Bone marrow (tissue), 2 donors: ENCODE measurements at regions not wholly inside any gene's neighbourhood (a gene's known extent, or its start where the extent isn't known, plus 50 kb on each side); places are given as distances from the start of the nearest gene placed in this dataset.

ENCODE experiments used
- DNase-seq, 2 donors: peaks; one replicate each; lab custom pipeline; 2025; lab: John Stamatoyannopoulos, UW

DNA sequence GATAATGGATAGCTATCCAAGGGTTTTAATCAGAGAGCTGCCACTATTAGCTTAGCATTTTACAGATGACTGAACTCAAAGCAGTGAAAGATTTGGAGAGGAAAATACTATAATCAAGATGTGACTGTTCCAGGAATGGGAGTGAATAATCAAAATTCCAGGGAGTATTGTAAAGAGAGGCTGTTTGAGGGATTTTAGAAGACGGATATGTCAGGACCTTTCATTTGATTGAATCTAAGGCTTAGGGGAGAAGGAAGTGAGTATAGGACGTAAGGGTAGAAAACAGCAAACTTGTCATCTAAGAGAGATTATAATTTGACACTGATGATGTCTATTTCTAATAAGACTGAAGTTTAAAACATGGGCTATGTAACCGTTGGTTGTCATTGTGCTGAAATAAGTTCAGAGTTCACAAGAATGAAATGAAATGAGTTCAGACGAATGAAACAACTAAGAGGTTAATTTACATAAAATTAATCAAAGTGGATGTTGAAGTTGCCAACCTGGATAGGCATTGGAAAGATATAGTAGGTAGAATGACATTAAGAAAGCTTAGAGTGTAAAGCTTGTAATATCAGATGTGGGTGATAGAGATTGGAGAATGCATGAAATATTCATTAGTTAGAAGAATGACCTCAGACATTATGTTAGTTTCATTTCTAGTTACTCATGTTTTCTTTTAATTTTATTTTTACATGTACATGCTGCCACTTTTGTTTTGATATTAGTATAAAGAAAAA, 842.8 kb downstream of the SI start:
- DNase-seq: no peak

DNA sequence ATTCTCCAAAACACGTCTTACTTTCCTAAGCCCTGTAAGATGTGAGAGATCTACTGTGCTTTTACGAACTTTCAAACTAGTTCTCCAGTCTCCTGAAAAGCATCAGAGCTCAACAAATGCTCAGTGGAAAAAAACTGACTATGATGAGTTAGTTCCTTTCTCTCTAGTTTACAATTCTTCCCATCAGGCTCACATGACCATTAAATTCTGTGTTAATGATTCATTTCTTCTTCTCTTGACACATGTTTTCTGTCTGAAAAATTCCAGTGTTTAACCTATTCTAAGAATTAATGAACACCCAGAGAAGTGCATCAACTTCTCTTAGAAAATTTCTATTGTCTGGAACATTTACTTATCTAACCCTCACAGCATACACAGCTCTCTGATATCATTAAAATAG, 844.3 kb downstream of the SI start:
- no peak for DNase-seq

DNA sequence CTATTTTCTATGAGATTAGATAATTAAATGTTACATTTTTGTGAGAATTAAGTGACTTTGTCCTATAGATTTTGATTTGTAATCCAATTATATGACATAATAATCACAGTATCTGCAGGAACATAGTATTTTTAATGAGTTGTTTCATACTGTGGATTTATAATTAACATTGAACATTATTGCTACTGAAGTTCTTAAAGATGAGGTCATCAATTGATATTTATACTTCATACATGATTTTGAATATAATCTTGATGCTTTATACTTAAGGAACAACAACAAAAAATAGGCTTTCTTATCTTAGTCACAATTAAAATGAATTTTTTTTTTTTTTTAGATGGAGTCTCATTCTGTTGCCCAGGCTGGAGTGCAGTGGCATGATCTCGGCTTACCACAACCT, 846.6 kb downstream of the SI start:
- no peak for DNase-seq

DNA sequence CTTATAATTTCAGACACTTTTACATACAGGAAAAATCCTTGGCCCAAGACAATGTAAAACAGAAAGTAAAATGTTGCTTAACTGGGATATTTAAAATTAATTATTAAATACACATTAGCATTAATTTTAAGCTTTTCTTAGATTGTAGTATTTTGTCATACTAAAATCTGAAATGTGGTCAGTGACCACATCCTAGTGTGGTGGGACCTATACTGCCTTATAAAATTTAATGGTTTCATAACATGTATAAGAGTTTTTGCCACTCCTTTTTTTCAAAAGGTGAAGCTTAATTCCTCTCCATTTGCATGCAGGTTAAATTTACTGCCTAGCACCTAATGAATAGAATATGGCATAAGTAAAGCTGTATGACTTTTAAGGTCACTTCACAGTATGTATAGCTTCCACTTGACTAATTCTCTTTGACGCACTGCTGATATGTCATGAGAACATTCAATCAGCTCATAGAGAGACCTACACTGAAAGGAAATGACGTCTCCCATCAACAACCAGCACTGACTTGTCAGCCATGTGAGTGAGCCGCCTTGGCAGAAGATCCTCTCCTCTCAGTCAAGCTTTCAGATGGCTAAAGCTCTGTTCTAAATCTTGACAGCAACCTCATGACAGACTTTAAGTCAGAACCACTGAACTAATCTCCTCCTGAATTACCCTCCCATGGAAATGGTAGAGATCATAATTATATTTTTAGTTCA, 847.8 kb downstream of the SI start:
- no peak for DNase-seq

DNA sequence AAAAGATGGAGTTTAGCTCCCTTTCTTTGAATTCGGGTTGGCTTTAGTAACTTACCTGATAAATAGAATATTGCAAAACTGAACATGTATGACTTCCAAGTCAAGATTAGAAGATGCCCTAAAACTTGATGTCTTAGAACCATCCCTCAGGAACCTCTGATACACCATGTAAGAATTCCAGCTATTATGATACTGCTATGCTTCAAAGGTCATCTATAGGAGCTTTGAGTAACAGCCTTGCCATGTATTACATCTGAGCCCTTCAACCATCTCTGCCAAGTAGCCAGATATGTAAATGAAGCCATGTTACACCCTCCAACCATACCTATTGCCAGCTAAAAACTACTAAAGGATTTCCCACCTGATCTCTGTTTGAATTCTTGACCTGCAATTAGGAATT, 854.2 kb downstream of the SI start:
- no peak for DNase-seq

DNA sequence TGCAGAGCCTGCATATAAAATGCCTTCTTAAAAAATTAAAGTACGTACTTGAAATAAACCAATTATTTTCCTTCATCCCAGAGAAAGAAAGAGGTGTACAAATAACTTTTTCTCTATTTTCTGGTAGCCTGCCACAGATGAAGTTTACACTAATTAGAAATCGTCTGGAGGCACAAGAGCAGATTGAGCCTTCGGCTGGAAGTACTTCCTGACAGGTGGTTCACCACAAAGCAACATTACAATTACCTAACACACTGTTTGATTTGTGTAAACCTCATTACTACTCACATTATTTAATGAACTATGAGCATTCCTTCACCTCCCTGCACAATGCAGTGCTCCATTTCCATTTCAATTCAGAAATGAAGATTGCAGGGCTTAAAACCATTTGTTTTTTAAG, 856.1 kb downstream of the SI start:
- DNase-seq: no peak

DNA sequence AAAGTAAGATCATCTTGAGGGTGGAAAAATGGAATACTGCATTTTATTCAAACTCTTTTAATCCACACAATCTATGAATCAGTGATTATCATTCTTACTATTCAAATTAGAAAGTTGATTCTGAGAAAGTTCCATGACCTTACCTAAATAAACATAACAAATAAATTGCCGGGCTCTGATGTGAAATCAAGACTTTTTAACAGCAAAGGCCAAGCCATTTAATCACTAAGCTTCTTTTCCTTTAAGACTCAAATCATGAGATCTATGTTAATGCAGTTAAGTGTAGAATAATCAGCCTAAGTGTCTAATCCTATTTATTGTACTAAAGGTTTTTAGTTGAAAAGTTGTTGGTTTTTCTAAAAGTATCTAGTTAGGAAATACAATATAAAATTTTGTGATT, 857.0 kb downstream of the SI start:
- DNase-seq: no peak

DNA sequence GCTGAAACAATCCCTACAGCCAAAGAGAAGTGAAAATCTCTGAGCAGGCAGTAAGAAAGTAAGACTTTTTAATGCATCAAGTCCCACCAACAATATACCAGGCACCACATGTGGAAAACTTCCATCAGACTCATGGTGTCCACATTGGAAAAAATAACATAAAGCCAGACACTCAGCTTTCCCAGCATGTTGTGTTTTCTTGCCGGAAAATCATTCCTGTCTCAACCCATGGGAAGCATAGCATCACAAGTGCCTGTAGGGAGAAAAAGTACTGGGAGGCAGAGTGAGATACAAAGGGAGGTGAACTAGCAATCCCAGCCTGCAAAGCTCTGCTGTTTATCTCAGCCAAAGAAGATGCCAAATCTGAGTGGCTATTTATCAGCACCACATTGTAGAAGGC, 868.9 kb downstream of the SI start:
- no peak for DNase-seq

DNA sequence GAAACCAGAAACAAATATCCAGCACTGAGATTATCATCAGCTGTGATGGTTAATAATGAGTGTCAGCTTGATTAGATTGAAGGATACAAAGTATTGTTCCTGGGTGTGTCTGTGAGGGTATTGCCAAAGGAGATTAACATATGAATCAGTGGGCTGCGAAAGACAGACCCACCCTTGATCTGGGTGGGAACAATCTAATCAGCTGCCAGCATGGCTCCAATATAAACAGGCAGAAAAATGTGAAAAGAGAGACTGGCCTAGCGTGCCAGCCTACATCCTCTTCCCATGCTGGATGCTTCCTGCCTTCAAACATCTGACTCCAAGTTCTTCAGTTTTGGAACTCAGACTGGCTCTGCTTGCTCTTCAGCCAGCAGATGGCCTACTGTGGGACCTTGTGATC, 869.5 kb downstream of the SI start:
- no peak for DNase-seq

DNA sequence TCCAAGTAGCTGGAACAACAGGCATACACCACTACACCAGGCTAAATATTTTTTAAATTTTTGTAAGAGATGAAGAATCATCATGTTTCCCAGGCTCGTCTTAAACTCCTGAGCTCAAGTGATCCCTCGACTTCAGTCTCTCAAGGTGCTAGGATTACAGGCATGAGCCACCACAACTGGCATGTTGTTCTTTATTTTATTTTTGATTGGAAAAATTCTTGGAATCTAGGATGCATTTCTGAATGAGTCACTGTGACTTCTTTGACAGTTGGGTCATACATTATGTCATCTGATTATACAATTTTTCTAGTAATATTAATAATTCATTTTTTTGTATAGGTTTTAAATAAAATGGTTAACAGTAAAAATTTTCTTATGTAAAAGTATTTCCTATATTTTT, 870.2 kb downstream of the SI start:
- no peak for DNase-seq

DNA sequence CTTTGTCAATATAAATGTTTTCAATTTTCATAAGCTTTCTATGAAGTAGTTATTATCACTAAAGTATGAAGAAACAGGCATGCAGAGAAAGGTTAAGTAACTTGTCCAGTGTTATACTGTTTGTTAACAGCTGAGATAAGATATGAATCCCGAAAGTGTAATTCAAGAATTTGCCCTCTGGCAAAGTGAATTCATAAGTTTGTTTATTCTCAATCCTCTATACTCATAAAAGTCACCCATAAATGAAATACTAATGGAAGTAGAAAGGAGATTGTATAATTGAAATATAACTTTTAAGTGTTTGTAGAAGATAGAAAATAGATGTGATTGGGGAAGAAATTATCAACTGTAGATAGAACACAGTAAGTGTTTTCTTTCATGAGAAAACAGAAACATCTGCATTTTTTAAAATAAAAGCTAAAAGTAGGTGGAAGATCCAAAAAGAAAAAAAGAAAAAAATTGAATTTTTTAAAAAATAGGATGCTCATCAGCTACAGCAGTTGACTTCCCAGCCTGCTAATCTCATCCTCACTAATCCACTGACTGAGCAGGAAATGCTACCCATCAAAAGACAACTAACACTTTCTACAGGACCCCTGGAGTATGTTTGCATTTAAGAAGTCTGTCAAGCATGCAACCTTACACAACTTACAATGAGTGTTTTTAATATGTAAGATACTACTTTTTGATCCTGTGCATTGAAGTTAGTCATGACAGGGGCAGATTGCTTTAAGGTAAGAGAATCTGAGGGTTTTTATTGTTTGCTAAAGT, 878.1 kb downstream of the SI start:
- no peak for DNase-seq

DNA sequence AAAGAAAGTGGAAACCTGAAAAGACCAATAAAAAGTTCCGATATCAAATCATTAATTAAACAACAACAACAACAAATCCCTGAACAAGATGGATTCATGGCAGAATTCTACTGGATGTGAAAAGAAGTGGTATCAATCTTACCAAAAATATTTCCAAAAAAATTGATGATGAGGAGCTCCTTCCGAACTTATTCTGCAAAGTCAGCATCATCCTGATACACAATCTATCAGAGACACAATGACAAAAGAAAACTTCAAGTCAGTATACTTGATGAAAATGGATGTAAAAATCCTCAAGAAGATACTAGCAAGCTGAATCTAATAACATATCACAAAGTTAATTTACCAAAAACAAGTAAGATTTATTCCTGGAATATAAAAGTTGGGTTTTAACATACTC, 881.8 kb downstream of the SI start:
- no peak for DNase-seq

DNA sequence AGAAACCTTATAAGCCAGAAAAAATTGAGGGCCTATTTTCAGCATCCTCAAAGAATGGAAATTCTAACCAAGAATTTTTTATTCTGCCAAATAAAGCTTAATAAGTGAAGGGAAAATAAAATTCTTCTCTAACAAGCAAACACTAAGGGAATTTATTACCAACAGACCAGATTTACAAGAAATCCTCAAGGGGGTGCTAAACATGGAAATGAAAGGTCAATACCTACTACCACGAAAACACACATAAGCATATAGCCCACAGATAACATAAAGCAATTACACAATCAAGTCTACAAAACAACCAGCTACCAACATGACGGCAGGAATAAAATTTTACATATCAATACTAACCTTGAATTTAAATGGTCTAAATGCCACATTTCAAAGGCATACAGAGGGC, 883.5 kb downstream of the SI start:
- DNase-seq: no peak

DNA sequence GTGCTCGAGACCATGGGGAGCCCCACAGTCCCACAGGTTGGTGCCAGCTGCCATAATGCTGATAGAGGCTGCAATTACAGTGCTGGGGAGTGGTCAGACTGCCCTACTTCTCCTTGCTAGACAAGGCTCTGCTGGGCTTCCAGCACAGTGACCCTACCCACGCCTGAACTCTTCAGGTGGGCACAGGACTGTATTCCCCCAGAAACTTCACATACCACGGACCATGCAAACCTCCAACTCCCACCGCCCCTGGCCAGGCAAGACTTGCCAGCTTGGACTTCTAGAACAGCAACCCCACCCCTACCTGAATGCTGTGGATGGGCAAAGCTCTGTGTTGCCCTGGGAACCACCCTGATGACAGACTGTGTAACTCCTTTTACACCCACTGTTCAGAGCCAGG, 885.3 kb downstream of the SI start:
- DNase-seq: no peak

DNA sequence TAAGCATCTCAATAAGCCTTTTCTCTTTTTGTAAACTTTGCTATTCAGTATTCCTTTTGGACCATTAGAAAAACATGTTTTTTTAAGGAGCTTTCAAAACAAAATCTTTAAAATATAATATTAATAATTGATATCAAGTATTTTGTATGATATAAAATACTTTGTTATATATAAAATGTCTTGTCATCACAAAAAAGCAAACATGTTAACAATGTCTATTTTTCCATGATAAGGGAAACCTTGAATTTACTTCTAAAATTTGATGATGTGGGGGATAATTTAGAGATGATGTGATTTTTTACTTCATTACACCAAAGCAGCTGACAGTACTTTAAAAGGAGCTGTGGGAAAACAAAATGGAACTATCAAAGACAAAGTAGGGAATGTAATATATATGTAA, 887.7 kb downstream of the SI start:
- DNase-seq: no peak

DNA sequence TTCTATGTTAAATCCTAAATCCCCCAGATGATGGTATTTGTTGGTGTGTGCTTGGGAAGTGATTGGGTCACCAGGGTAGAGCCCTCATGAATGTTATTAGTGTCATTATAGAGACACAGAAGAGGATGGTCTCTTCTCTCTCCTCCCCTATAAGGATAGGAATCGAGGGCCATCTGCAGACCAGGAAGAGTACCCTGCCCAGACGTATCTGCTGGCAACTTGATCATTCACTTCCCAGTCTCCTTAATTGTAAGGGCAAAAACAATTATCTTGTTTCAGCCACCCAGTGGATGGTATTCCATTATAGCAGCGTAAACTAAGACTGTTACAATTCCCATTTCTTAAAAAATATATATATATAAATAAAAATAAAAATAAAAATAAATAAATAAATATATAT, 892.2 kb downstream of the SI start:
- no peak for DNase-seq

DNA sequence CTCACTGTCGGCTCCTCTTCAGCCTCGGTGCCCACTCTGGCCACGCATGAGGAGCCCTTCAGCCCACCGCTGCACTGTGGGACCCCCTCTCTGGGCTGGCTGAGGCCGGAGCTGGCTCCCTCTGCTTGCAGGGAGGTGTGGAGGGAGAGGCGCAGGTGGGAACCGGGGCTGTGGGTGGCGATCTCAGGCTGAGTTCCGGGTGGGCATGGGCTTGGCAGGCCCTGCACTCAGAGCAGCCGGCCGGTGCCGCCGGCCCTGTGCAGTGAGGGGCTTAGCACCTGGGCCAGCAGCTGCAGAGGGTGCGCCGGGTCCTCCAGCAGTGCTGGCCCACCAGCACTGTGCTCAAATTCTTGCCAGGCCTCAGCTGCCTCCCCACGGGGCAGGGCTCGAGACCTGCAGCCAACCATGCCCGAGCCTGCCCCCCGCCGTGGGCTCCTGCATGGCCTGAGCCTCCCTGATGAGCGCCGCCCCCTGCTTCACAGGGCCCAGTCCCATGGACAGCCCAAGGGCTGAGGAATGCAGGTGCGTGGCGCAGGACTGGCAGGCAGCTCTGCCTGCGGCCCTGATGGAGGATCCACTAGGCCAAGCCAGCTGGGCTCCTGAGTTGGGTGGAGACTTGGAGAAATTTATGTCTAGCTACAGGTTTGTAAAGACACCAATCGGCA, 899.1 kb downstream of the SI start:
- DNase-seq: no peak

DNA sequence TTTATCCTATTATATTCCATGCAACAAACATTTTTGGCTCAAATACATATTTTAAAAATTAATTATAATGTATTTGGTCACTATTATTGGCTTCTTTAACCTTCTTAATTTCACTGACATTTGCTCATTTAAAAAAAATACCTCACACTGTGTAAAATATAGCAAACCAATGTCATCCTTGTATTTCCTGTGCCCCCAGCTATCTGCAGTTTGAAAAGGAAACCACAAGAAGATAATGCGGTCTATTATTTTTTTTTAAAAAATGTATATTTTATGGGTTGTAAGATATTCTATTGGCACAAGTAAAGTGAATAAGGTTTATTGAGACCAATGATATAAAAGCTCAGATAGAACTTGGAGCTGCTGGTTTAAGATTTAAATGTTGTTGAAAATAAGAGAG, 904.2 kb downstream of the SI start:
- no peak for DNase-seq

DNA sequence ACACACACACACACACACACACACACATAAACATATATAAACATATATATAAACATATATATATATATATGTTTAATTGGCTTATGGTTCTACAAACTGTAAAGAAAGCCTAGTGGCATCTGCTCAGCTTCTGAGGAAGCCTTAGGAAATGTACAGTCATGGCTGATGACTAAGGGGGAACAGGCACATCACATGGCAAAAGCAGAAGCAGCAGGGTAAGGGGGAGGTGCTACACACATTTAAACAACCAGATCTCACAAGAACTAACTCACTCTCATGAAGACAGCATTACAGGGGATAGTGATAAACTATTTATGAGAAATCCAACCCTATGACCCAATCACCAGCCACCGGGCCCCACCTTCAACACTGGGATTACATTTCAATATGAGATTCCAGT, 922.9 kb downstream of the SI start:
- DNase-seq: peak in 1 of 2 donors; percentile 81

DNA sequence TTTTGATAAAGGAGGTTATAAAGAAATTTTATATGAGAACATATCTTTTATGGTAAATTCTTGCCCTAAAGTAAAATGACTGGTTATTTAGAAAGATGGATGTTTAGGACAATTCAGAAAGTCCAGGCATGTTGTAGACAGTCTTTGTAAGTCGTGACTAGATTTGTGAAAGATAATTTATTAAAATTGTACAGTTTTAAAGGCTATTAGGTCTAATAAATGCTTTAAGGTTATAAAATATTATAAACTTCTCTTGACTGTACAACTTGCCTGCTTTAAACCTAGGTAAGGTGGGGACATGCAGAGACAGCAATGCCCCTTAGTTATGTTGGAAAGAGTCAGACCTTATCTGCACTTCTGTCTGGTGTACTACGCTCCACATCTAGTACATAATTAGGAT, 933.5 kb downstream of the SI start:
- DNase-seq: no peak

DNA sequence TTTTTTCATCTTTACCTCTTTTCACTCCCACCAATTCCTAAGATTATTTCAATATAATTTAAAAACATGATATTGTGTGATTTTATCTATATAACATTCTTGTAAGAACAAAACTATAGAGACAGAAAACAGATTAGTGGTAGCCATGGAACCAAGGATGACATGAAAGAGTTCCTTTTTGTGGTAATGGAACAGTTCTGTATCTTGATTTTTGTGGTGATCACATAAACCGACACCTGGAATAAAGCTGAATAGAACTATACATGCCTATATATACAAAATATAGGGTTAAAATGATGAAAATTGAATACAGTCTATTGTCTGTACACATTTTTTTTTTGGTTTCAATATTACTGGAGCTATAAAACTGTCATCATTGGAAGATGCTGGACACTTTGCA, 945.4 kb downstream of the SI start:
- no peak for DNase-seq
